ENCODE measurements at regions not wholly inside any gene's neighbourhood (a gene's known extent, or its start where the extent isn't known, plus 50 kb on each side); places are given as distances from the start of the nearest gene placed in this dataset.

- Mint-ChIP-seq H3K4me3 (no peak overlapping the region), H3K9me3 (no peaks in the 10 kb centered on the region), H3K27ac (no peak overlapping the region), H3K36me3 (ENCODE audit: low read depth) (no peaks in the 10 kb centered on the region), H3K4me1 (ENCODE audit: low read depth) (no peaks in the 10 kb centered on the region), H3K27me3 (ENCODE audit: low read depth) (no peaks in the 10 kb centered on the region)
- intact Hi-C loops (cut with micrococcal nuclease) = no loop called here
- DNase-seq = peak; percentile 0
- CTCF ChIA-PET = no interaction called here
Observed at GRCh38 chr11:69377029-69377952, 83.3 kb downstream of the MYEOV start.

GRCh38 chr11:69377953-69378302 is 84.0 kb downstream of the MYEOV start:
- Mint-ChIP-seq H3K27me3 (ENCODE audit: low read depth) (no peaks in the 10 kb centered on the region), H3K9me3 (no peaks in the 10 kb centered on the region), H3K27ac (no peak overlapping the region), H3K4me1 (ENCODE audit: low read depth) (no peaks in the 10 kb centered on the region), H3K36me3 (ENCODE audit: low read depth) (no peaks in the 10 kb centered on the region), H3K4me3 (no peak overlapping the region)
- DNase-seq = peak; percentile 2
- CTCF ChIA-PET = no interaction called here
- intact Hi-C loops (cut with micrococcal nuclease) = no loop called here

- intact Hi-C loops (cut with micrococcal nuclease) = no loop called here
Observed at GRCh38 chr11:69378303-69379141, 84.6 kb downstream of the MYEOV start.

GRCh38 chr11:69380451-69380901 is 86.5 kb downstream of the MYEOV start:
- H3K9me3 Mint-ChIP-seq = no peaks in the 10 kb centered on the region
- intact Hi-C loops (cut with micrococcal nuclease) = no loop called here
- H3K4me1 Mint-ChIP-seq (ENCODE audit: low read depth) = no peaks in the 10 kb centered on the region
- H3K36me3 Mint-ChIP-seq (ENCODE audit: low read depth) = no peaks in the 10 kb centered on the region
- DNase-seq = peak; percentile 3
- H3K27ac Mint-ChIP-seq = no peak overlapping the region
- H3K27me3 Mint-ChIP-seq (ENCODE audit: low read depth) = no peaks in the 10 kb centered on the region
- H3K4me3 Mint-ChIP-seq = no peak overlapping the region
- CTCF ChIA-PET = no interaction called here

More at GRCh38 chr11:69378303-69379141, 84.6 kb downstream of the MYEOV start:
- Mint-ChIP-seq H3K4me1 (ENCODE audit: low read depth) (no peaks in the 10 kb centered on the region), H3K9me3 (no peaks in the 10 kb centered on the region), H3K36me3 (ENCODE audit: low read depth) (no peaks in the 10 kb centered on the region), H3K27ac (no peak overlapping the region), H3K27me3 (ENCODE audit: low read depth) (no peaks in the 10 kb centered on the region), H3K4me3 (no peak overlapping the region)
- DNase-seq = peak; percentile 3
- CTCF ChIA-PET = no interaction called here

DNA sequence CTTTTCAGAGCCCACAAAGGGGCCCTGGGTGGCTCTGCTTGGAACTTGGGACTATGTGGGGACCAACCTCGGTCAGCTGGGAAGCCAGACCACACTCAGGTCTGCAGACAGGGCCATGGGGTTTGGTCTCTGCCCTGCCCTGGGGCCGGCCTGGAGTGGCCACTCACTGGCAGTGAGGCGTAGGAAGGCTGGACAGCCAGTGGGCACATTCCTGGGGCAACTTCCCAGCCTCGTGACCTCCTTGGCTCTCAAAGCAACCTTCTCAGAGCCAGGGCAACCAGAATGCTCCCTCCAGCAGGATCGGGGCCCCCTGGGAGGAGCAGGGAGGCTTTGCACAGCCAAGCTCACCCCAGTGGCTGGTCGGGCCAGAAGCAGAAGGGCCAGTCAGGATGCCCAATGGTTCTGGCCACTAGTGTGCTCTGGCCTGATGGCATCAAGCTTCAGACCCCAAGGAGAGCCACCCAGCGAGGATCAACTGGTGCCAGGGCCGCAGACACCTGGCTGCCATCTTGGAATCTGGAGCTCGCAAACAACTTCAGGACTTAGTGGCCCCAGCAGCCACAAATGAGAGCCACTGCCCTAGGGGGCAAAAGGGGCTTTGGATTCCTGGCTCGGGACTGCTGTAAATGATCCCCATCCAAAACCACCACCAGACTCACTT is 87.1 kb downstream of the MYEOV start:
- H3K27ac Mint-ChIP-seq = no peak overlapping the region
- CTCF ChIA-PET = no interaction called here
- no peak for DNase-seq
- no peaks in the 10 kb centered on the region for H3K36me3 Mint-ChIP-seq (ENCODE audit: low read depth)
- H3K9me3 Mint-ChIP-seq = no peaks in the 10 kb centered on the region
- no peaks in the 10 kb centered on the region for H3K27me3 Mint-ChIP-seq (ENCODE audit: low read depth)
- intact Hi-C loops (cut with micrococcal nuclease) = no loop called here
- no peaks in the 10 kb centered on the region for H3K4me1 Mint-ChIP-seq (ENCODE audit: low read depth)
- H3K4me3 Mint-ChIP-seq = no peak overlapping the region

- CTCF ChIA-PET = no interaction called here
- DNase-seq = no peak
- no peaks in the 10 kb centered on the region for H3K4me1 Mint-ChIP-seq (ENCODE audit: low read depth)
- no peaks in the 10 kb centered on the region for H3K36me3 Mint-ChIP-seq (ENCODE audit: low read depth)
- H3K9me3 Mint-ChIP-seq = no peaks in the 10 kb centered on the region
- intact Hi-C loops (cut with micrococcal nuclease) = no loop called here
- no peaks in the 10 kb centered on the region for H3K27me3 Mint-ChIP-seq (ENCODE audit: low read depth)
- H3K27ac Mint-ChIP-seq = no peak overlapping the region
- no peak overlapping the region for H3K4me3 Mint-ChIP-seq
Observed at GRCh38 chr11:69381681-69382130, 87.8 kb downstream of the MYEOV start.

- H3K9me3 Mint-ChIP-seq = peaks cover 5% of the 10 kb centered on the region
- intact Hi-C loops (cut with micrococcal nuclease) = no loop called here
- no peaks in the 10 kb centered on the region for H3K4me1 Mint-ChIP-seq (ENCODE audit: low read depth)
- H3K36me3 Mint-ChIP-seq (ENCODE audit: low read depth) = no peaks in the 10 kb centered on the region
- CTCF ChIA-PET = no interaction called here
- H3K4me3 Mint-ChIP-seq = no peak overlapping the region
- no peak overlapping the region for H3K27ac Mint-ChIP-seq
- DNase-seq = no peak
- no peaks in the 10 kb centered on the region for H3K27me3 Mint-ChIP-seq (ENCODE audit: low read depth)
Observed at GRCh38 chr11:69382131-69383128, 88.5 kb downstream of the MYEOV start.

DNA sequence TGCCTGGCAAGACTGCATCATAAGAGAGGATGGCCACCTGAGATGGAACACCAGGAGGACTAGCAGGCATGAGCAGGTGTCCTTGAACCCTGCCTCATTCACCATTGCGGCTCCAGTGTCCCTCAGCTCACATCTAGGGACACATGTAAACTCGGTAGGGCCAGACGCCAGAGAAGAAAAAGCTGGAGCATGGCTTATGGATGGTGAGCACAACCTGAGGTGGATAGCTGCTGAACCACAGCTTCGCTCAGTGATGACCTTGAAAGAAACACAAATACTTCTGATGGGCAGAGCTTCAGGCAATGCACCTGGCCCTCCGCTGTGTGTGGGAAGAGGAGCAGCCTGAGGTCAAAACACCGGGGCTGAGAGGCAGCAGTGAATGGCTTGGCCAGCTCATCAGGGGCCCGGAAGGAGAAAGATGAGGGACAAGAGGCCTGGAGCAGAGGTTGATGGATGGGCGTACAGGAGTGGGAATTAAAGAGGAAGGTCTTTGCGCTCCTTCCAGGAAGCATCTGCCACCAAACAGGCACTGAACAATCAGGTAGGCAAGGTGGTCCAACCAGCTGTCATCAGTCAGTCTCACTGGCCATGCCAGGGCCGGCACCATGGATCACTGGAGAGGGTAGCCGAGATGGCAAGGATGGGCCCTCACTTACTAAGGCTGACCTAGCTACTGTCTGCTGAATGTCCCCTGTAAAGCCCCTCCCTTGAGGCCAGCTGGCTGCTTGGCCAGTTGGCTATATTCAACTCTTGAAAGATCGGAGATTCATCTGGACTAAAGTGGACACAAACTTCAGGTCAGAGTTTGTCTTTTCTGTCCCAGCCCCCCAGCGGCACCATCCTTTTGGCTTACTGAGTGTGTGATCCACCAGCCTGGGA is 89.7 kb downstream of the MYEOV start:
- no peaks in the 10 kb centered on the region for H3K36me3 Mint-ChIP-seq (ENCODE audit: low read depth)
- H3K27me3 Mint-ChIP-seq (ENCODE audit: low read depth) = no peaks in the 10 kb centered on the region
- H3K27ac Mint-ChIP-seq = no peak overlapping the region
- H3K9me3 Mint-ChIP-seq = peaks cover 16% of the 10 kb centered on the region
- no peak overlapping the region for H3K4me3 Mint-ChIP-seq
- no peaks in the 10 kb centered on the region for H3K4me1 Mint-ChIP-seq (ENCODE audit: low read depth)
- intact Hi-C loops (cut with micrococcal nuclease) = no loop called here
- no peak for DNase-seq
- CTCF ChIA-PET = no interaction called here

- no peak for DNase-seq
- H3K36me3 Mint-ChIP-seq (ENCODE audit: low read depth) = no peaks in the 10 kb centered on the region
- H3K9me3 Mint-ChIP-seq = peaks cover 23% of the 10 kb centered on the region
- no peaks in the 10 kb centered on the region for H3K27me3 Mint-ChIP-seq (ENCODE audit: low read depth)
- H3K4me1 Mint-ChIP-seq (ENCODE audit: low read depth) = no peaks in the 10 kb centered on the region
- intact Hi-C loops (cut with micrococcal nuclease) = no loop called here
- CTCF ChIA-PET = no interaction called here
- no peak overlapping the region for H3K27ac Mint-ChIP-seq
- H3K4me3 Mint-ChIP-seq = no peak overlapping the region
Observed at GRCh38 chr11:69384251-69385143, 90.5 kb downstream of the MYEOV start.

- intact Hi-C loops (cut with micrococcal nuclease) = no loop called here
- H3K27ac Mint-ChIP-seq = no peak overlapping the region
- CTCF ChIA-PET = no interaction called here
- no peak for DNase-seq
- no peaks in the 10 kb centered on the region for H3K27me3 Mint-ChIP-seq (ENCODE audit: low read depth)
- H3K9me3 Mint-ChIP-seq = peaks cover 25% of the 10 kb centered on the region
- no peak overlapping the region for H3K4me3 Mint-ChIP-seq
- H3K36me3 Mint-ChIP-seq (ENCODE audit: low read depth) = no peaks in the 10 kb centered on the region
- H3K4me1 Mint-ChIP-seq (ENCODE audit: low read depth) = no peaks in the 10 kb centered on the region
Observed at GRCh38 chr11:69385144-69385820, 91.3 kb downstream of the MYEOV start.
